IPS-18c (cell line): ENCODE measurements at regions not wholly inside any gene's neighbourhood (a gene's known extent, or its start where the extent isn't known, plus 50 kb on each side); places are given as distances from the start of the nearest gene placed in this dataset.
"Not testable (repeated sequence)": the region's sequence is repeated elsewhere in the genome, so short reads cannot be mapped to it uniquely, and the experiment has no call there.

Experiments
- H3K4me3 ChIP-seq: 2 replicates; pipeline ENCODE4 v1.7.0; 2013; ENCODE audit warnings: low read depth, mild to moderate bottlenecking, low read length, moderate library complexity; ENCODE audit not compliant: insufficient read depth
- H3K9me3 ChIP-seq: one replicate; pipeline ENCODE4 v1.6.1; 2013; ENCODE audit warnings: mild to moderate bottlenecking, low read length, moderate library complexity; ENCODE audit not compliant: control insufficient read depth, insufficient read depth

DNA sequence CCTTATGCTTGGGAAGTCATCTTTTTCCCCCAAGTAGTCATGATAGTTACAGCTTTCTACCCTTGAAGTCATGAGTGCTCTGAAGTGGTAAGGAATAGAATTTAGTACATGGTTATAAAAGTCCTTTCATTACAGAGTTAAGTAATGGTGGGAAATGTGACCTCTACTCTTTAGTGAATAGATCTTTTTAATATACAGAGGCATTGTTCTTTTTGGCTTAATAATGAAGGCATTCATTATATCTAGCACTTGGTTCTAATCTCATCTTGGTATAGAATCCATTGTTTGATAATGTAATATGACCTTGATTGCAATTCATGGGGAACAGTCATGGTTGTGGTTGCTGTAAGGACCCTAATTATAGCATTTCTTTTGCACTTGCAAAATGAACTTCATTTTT is 125.0 kb upstream of the PRSS12 start:
- not testable (repeated sequence) for H3K9me3 ChIP-seq, H3K4me3 ChIP-seq

- H3K9me3 ChIP-seq, H3K4me3 ChIP-seq: not testable (repeated sequence)
Measured at GRCh38 chr4:118485801-118486314, 133.1 kb upstream of the PRSS12 start.

- H3K9me3 ChIP-seq, H3K4me3 ChIP-seq: not testable (repeated sequence)
Measured at GRCh38 chr4:118492963-118493362, 140.2 kb upstream of the PRSS12 start.

GRCh38 chr4:118494437-118494836 is 141.6 kb upstream of the PRSS12 start:
- not testable (repeated sequence) for H3K9me3 ChIP-seq, H3K4me3 ChIP-seq

DNA sequence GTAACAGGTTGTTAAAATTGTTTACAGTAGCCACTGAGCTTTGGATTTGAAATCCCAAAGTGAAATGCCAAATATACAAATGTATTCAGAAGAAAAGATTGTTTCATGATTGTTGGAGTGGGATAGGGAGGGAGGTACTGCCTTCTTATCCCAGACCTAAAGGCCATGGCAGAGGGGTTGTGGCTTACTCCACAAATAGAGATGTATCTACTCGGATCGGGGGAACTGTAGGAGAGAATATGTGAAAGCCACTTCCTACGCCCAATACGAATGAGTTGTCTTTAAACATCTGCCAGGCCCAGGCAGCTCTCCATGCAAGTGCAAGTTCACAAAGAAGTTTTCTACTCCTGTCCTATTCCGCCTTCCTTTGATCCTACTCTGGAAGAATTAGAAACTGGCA is 150.2 kb upstream of the PRSS12 start:
- not testable (repeated sequence) for H3K9me3 ChIP-seq, H3K4me3 ChIP-seq

DNA sequence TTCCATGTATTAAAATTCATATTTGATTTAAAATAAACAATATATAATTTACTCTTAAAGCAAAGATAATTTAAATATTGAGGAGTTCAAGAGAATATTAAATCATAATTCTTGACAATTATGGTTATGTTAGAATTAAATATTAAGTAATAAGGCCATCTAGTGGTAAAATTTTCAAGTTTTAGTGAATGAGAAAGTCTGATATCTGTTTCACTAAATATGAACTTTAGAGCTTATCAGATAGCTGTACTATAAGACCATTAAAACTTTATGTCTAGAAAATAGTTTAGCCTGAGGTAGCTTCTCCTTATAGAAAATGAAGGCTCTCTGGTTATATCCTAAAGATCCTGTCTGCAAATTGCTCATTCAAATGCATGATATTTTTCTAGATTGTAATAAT is 152.1 kb upstream of the PRSS12 start:
- H3K4me3 ChIP-seq, H3K9me3 ChIP-seq: not testable (repeated sequence)

GRCh38 chr4:118505491-118505890 is 152.7 kb upstream of the PRSS12 start:
- not testable (repeated sequence) for H3K9me3 ChIP-seq, H3K4me3 ChIP-seq

GRCh38 chr4:118512870-118513269 is 160.1 kb upstream of the PRSS12 start:
- H3K9me3 ChIP-seq, H3K4me3 ChIP-seq: not testable (repeated sequence)

- not testable (repeated sequence) for H3K9me3 ChIP-seq, H3K4me3 ChIP-seq
Measured at GRCh38 chr4:118514332-118514731, 161.5 kb upstream of the PRSS12 start.

- H3K9me3 ChIP-seq, H3K4me3 ChIP-seq: not testable (repeated sequence)
Measured at GRCh38 chr4:118516107-118516506, 163.3 kb upstream of the PRSS12 start.

GRCh38 chr4:118530107-118530506 is 155.1 kb upstream of the METTL14 start:
- H3K9me3 ChIP-seq, H3K4me3 ChIP-seq: not testable (repeated sequence)

GRCh38 chr4:118531947-118532346 is 153.2 kb upstream of the METTL14 start:
- H3K9me3 ChIP-seq, H3K4me3 ChIP-seq: not testable (repeated sequence)

GRCh38 chr4:118535788-118536187 is 149.4 kb upstream of the METTL14 start:
- H3K9me3 ChIP-seq = not testable (repeated sequence)

GRCh38 chr4:118539412-118540077 is 145.6 kb upstream of the METTL14 start:
- H3K4me3 ChIP-seq, H3K9me3 ChIP-seq: not testable (repeated sequence)

More at GRCh38 chr4:118535788-118536187, 149.4 kb upstream of the METTL14 start:
- not testable (repeated sequence) for H3K4me3 ChIP-seq

DNA sequence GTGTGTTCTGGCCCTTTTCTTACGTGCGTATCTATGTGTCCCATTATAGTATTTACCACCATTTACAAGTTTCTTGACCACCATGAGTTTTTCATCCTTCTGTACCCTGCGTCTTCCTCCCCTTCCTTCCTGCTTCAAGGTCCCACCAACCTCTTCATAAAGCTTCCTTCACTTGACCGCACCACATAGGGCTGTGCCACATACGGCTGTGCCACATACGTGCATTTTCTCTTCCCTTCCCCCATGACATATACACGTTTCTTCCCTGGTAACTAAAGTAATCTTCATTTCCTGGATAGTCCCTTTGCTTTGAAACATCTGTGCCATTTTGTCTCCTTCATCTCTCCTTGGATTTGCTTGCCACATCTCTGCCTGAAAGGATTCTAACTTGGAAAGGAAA is 128.6 kb upstream of the METTL14 start:
- H3K9me3 ChIP-seq, H3K4me3 ChIP-seq: not testable (repeated sequence)

DNA sequence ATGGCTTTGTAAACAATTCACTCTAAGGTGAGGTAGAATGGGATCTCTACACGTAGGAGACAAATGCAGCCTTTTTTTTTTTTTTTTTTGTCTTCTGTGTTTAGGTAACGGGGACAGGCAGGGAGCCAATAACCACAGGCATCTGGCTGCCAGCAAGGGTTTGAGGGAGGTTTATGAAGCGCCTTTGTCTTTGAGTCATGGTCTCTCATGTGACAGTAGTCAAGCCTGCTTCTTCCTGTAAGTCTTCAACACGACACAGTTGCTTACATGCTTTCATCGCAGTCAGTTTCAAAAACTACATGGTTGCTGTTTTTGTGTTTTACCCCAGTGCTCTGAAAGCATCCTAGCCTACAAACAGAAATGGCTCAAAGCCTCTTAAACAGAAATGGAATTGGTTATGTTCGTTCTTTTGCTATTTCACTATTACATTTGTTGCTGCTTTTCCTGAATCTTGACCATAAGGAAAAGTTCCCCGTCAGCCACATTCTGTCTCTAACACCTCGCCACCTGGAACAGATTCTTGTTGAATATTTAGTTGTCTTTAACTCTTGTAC is 127.8 kb upstream of the METTL14 start:
- no peak overlapping the region for H3K4me3 ChIP-seq
- H3K9me3 ChIP-seq = no peaks in the 10 kb centered on the region

DNA sequence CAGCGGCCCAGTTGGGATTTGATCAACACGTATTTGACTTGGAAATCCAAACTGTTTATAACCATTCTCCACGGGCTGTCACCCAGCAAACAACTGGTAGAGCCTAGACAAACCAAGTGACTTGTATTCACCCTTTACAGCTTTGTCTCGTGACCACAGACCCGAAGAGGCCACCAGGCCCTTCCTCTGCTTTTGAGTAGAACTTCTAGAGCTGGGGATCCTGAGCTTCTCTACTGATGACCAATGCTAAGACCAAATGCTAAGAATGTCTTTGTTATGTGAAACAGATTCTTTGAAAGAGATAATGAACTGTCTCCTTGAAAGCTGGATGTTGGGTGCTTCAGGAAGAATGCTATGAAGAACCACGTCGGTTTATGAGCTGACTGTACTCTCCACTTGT is 127.0 kb upstream of the METTL14 start:
- H3K9me3 ChIP-seq = not testable (repeated sequence)

DNA sequence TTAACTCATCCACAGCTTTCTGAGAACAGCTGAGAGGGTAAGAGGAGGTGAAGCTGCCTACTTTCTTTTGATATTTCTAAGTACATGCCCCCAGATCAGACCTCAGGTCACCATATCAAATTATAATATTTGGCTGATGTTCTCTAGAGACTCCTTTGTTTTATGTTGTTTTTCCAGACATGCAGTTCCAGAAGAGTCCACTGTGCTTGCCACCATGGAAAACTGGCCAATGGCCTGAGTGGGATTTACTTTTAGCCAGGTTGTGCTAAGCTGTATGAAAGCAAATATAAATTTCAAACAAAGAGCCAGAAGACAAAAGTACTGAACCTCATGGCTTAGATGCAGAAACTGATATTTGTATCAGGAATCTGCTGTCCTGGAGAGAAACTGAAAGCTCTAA is 123.6 kb upstream of the METTL14 start:
- not testable (repeated sequence) for H3K4me3 ChIP-seq, H3K9me3 ChIP-seq

More for the DNA sequence above, 127.0 kb upstream of the METTL14 start:
- H3K4me3 ChIP-seq = not testable (repeated sequence)

- not testable (repeated sequence) for H3K4me3 ChIP-seq, H3K9me3 ChIP-seq
Measured at GRCh38 chr4:118566003-118566513, 119.1 kb upstream of the METTL14 start.
